Activated CD8-positive, alpha-beta memory T cell treated with anti-CD3 and anti-CD28 coated beads, Interleukin-2, amount 50 U/mL, for 1 hour (primary cell): ENCODE measurements at regions not wholly inside any gene's neighbourhood (a gene's known extent, or its start where the extent isn't known, plus 50 kb on each side); places are given as distances from the start of the nearest gene placed in this dataset.
A peak's percentile ranks its signal among the peaks of the same experiment; 100 is the strongest.

Source experiments
- DNase-seq: peaks from one replicate; pipeline ENCODE4 v3.0.0-alpha.2; 2020; ENCODE audit errors: extremely low read depth

- no peak for DNase-seq
Measured at GRCh38 chr17:77837917-77838316, 120.6 kb upstream of the TNRC6C start.

GRCh38 chr17:77838748-77839697 is 119.5 kb upstream of the TNRC6C start:
- no peak for DNase-seq

- DNase-seq = no peak
Measured at GRCh38 chr17:77839698-77840512, 118.6 kb upstream of the TNRC6C start.

DNA sequence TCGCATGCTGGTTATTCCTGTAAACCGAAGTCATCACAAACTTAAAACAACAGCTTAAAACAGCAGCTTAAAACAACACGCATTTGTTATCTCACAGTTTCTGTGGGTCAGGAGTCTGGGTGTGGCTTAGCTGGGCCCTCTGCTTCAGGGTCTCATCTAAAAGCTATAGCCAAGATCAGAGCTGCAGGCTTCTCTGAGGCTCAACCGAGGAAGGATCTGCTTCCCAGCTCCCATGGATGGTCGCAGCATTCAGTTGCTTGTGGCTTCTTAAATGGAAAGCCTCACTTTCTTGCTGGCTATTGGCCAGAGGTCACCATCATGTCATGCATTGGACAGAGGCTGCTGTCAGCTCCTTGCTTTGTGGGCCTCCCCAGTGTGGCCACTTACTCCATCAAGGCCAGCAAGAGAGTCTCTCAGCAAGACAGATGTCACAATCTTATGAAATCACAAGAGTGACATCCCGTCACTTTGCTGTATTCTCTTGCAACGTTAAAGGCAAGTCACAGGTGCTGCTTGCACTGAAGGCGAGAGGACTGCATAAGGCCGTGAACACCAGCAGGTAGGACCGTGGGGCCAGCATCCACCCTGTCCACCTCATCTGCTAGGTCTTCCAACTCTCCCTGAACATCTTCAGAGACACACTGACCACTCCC is 117.9 kb upstream of the TNRC6C start:
- no peak for DNase-seq

DNA sequence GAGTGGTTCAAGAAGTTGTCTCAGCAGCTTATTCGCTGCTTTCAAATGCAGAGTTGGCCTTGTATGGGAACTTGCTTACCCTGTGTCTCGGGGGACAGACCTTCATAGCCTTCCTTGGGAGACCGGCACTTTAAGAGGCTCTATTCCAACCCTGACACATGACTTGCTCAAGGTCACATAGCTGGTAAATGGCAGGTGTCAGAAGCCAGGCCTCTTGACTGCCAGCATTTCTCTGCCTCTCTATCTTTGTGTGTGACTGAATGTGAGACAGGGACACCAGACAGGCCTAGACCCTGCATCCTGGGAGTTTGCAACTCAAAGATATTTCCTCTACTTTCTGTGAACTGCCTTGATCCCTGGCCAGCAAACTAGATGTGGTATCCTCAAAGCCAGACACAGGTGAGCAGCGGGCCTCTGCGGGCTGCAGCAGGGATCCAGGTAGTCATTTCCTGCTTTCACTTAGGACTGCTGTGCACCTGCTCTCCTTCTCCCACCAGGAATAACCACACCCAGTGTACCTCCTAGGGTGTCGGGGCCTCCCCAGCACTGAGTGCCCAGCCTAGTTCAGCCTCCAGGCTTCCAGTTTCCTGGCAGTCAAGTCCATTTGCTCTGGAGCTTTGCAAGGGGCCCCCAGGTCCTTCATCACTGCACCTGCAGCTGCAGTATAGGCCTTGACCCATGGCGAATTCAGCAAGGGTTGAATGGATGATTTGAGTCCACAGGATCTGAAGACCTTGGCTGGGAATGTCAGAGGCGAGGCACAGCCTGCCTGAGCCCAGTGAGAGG is 116.6 kb upstream of the TNRC6C start:
- no peak for DNase-seq

GRCh38 chr17:77842528-77843147 is 115.9 kb upstream of the TNRC6C start:
- no peak for DNase-seq

DNA sequence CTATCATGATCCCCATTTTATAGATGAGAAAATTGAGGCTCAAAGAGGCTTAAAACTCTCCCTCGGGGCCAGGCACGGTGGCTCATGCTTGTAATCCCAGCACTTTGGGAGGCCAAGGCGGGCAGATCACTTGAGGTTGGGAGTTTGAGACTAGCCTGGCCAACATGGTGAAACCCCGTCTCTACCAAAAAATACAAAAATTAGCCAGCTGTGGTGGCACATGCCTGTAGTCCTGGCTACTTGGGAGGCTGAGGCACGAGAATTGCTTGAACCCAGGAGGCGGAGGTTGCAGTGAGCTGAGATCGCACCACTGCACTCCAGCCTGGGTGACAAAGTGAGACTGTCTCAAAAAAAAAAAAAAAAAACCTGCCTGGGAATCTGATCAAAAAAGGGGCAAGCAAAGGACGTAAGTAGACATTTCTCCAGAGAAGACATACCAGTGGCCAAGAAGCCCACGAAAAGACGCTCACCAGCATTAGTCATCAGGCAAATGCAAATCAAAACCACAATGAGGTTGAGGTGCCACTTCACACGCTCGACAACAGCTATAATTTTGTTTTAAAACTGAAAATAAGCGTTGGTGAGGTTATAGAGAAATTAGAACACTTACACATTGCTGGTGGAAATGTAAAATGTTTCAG is 115.1 kb upstream of the TNRC6C start:
- peak; percentile 72 for DNase-seq

DNA sequence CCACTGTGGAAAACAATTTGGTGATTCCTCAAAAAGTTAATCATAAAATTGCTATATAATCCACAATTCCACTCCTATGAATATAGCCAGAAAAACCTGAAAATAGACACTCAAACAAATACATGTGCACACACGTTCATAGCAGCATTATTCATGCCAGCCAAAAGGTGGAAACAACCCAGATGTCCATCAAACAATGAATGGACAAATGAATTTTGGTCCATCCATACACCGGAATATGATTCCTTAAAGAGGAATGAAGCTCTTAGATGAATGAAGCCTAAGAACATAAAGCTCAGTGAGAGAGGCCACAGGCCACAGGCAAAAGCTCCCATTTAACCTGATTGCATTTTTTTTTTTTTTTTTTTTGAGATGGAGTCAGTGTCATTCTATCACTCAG is 114.6 kb upstream of the TNRC6C start:
- DNase-seq = no peak

DNA sequence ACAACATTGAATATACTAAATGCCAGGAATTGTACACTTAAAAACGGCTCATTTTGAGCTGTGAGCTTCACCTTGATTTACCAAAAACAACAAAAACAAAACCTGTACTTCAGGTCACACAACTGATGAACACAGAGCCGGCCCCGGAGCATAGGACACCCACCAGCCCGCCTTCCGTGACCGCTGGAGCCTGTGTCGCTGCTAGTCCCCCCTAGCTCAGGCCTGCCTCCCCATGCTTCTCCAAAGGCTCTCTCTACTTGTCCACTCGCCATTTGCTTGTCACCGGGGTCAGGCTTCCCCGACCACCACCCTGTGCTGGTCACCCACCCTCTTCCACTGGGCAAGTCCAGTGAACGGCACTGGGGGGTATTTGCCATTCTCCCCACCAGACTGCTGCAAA is 113.8 kb upstream of the TNRC6C start:
- DNase-seq = no peak

- DNase-seq = no peak
Measured at GRCh38 chr17:77845541-77846225, 112.8 kb upstream of the TNRC6C start.

- DNase-seq = no peak
Measured at GRCh38 chr17:77846531-77847085, 111.9 kb upstream of the TNRC6C start.

DNA sequence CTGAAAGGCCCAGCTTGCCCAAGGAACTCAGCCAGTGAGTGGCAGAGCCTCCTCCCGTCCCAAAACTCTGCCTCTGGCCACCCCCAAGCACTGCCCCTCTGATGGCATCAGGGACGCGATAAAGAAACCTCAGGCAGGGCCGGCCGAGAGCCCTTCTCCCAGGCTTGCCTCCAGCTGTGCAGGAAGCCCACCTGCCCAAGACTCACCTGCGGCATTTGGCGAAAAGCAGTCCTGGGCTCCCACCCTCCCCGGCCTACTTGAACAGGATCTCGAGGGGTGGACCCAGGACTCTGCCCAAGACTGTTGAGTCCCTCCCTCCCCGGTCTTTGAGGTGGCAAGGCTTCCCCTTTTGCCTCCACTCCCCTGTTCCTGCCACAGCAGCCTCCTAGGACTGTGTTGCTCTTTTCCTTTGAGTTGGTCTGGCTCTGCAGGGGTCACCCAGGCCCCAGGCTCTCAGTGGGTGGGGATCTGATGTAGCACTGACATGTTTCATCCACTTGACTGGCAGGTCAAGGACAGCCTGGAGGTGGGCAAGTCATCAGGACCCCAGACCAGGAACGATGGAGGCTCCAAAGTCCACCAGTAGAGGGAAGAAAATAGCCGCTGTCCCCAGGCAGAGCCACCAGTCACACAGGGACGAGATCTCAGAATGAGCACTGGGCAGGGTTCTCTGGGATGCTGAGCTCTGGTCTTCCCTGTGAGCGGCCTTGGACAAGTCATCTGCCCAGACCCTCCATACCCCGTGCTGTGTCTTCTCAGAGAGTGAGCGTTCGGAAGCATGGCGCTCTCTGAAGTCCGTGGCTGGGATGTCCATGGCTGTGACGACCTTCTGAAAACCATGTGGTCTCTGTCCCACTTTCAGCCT is 111.0 kb upstream of the TNRC6C start:
- DNase-seq = no peak

GRCh38 chr17:77848257-77848656 is 110.2 kb upstream of the TNRC6C start:
- DNase-seq = no peak

DNA sequence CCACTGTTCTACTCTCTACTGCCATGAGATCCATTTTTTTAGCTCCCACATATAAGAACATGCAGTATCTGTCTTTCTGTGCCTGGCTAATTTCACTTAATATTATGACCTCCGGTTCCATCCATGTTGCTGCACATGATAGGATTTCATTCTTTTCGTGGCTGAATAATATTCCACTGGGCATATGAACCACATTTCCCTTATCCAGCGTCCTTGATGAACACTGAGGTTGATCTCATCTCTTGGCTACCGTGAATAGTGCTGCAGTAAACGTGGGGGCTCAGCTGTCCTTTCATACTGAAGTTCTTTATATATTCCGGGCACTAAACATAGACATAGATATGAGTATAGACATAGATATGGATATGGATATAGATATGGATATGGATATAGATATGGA is 109.3 kb upstream of the TNRC6C start:
- DNase-seq = no peak

GRCh38 chr17:77851921-77852320 is 106.6 kb upstream of the TNRC6C start:
- DNase-seq = no peak

- no peak for DNase-seq
Measured at GRCh38 chr17:77852731-77853130, 105.8 kb upstream of the TNRC6C start.

GRCh38 chr17:77853191-77853977 is 105.1 kb upstream of the TNRC6C start:
- no peak for DNase-seq
